ENCODE measurements at regions not wholly inside any gene's neighbourhood (a gene's known extent, or its start where the extent isn't known, plus 50 kb on each side); places are given as distances from the start of the nearest gene placed in this dataset.

DNA sequence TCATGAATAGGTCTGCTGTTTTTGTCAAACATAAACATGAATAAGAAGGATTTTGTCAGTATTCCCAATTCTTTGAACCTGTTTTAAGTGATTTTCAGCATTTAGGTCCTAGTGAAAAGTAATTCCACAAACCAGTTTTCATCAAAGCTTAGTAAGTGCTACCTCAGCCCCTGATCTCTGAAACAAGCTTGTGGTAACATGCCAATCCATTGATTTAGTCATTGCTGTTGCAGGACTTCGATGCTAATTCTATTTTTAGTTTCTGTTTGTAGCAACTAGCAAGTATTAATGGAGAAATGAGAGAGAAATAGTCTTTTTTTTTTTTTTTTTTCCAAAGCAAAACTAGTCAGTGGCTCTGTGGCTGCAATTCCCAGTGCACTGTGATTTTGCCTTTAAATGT lies 91.4 kb downstream of the JRKL start:
- TF ChIP-seq MYC (IDR thresholded peaks at IDR 0.05; ENCODE audit: low read depth, low read length), result no peak
- TF ChIP-seq, protein P1, sequence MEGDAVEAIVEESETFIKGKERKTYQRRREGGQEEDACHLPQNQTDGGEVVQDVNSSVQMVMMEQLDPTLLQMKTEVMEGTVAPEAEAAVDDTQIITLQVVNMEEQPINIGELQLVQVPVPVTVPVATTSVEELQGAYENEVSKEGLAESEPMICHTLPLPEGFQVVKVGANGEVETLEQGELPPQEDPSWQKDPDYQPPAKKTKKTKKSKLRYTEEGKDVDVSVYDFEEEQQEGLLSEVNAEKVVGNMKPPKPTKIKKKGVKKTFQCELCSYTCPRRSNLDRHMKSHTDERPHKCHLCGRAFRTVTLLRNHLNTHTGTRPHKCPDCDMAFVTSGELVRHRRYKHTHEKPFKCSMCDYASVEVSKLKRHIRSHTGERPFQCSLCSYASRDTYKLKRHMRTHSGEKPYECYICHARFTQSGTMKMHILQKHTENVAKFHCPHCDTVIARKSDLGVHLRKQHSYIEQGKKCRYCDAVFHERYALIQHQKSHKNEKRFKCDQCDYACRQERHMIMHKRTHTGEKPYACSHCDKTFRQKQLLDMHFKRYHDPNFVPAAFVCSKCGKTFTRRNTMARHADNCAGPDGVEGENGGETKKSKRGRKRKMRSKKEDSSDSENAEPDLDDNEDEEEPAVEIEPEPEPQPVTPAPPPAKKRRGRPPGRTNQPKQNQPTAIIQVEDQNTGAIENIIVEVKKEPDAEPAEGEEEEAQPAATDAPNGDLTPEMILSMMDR (IDR thresholded peaks at IDR 0.05; ENCODE audit: low read depth, low read length), result no peak
- no peak for TF ChIP-seq POLR2A (IDR thresholded peaks at IDR 0.05; ENCODE audit: extremely low read depth, insufficient read length)
- TF ChIP-seq, protein P2, sequence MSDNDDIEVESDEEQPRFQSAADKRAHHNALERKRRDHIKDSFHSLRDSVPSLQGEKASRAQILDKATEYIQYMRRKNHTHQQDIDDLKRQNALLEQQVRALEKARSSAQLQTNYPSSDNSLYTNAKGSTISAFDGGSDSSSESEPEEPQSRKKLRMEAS (IDR thresholded peaks at IDR 0.05; ENCODE audit: low read depth, low read length), result no peak

Measured in NB4 (cell line).